GM12865 (cell line): ENCODE measurements at regions not wholly inside any gene's neighbourhood (a gene's known extent, or its start where the extent isn't known, plus 50 kb on each side); places are given as distances from the start of the nearest gene placed in this dataset.

Source experiments
- DNase-seq: peaks from one replicate; pipeline ENCODE4 v3.0.0; 2010; ENCODE audit warnings: low read depth
- H3K4me3 ChIP-seq: 2 replicates; pipeline ENCODE4 v1.5.1; 2011; ENCODE audit warnings: mild to moderate bottlenecking, low read depth, low read length, control low read depth
- TF ChIP-seq, protein P1 (sequence below): IDR thresholded peaks from 2 replicates; pipeline ENCODE4 v1.5.1; 2011; ENCODE audit warnings: low read length, control low read depth, low read depth, inconsistent platforms; ENCODE audit not compliant: insufficient read depth; ENCODE audit errors: missing control alignments

DNA sequence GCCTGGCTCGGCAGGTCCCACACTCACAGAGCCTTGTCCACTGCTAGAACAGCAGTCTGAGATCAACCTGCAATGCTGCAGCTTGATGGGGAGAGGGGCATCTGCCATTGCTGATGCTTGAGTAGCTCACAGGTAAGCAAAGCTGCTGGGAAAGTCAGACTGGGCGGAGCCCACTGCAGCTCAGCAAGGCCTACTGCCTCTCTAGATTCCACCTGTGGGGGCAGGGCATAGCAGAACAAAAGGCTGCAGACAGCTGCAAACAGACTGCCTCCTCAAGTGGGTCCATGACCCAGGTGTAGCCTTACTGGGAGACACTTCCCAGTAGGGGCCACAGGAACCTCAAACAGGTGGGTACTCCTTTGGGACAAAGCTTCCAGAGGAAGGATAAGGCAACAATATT lies 110.6 kb upstream of the ADAMTS3 start:
- TF ChIP-seq, protein P1, sequence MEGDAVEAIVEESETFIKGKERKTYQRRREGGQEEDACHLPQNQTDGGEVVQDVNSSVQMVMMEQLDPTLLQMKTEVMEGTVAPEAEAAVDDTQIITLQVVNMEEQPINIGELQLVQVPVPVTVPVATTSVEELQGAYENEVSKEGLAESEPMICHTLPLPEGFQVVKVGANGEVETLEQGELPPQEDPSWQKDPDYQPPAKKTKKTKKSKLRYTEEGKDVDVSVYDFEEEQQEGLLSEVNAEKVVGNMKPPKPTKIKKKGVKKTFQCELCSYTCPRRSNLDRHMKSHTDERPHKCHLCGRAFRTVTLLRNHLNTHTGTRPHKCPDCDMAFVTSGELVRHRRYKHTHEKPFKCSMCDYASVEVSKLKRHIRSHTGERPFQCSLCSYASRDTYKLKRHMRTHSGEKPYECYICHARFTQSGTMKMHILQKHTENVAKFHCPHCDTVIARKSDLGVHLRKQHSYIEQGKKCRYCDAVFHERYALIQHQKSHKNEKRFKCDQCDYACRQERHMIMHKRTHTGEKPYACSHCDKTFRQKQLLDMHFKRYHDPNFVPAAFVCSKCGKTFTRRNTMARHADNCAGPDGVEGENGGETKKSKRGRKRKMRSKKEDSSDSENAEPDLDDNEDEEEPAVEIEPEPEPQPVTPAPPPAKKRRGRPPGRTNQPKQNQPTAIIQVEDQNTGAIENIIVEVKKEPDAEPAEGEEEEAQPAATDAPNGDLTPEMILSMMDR: no peak
- H3K4me3 ChIP-seq: no peak overlapping the region
- no peak for DNase-seq

DNA sequence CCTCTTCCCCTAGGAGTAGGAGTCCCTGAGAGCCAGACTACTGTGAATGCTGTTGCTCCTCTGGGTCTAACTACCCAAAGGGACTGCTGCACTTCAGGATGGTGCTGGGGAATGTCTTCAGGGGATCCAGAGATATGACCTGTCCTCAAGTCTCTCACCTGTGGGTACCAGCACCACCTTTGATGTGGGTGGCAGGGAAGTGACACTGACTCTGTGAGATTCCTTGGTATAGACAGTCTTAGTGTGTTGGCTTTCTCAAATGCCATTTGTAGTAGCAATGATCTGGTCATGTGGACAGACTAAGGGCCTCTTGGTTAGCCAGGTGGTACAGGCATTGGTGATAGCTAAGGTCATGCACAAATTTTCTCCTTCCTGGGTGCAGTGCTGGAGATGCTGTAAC lies 108.9 kb upstream of the ADAMTS3 start:
- no peak overlapping the region for H3K4me3 ChIP-seq
- DNase-seq: no peak
- TF ChIP-seq, protein P1: no peak

DNA sequence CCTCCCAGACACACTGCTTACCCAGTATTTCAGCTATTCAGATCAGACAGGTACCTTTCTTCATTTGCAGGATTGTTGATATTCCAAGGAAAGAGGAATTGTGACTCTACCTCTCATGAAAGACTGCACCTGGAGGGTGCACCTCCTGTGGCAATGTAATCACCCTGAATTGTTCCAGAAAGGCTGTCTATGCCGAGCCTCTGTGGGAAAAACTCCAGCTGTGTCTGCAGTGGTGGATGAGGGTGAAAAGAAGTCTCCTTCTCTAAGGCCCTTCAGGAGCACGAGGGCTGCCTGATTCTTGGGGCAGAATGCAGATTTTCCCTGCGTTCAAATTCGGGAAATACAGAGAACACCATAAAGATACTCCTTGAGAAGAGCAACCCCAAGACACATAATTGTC lies 108.2 kb upstream of the ADAMTS3 start:
- TF ChIP-seq, protein P1: no peak
- no peak overlapping the region for H3K4me3 ChIP-seq
- no peak for DNase-seq

DNA sequence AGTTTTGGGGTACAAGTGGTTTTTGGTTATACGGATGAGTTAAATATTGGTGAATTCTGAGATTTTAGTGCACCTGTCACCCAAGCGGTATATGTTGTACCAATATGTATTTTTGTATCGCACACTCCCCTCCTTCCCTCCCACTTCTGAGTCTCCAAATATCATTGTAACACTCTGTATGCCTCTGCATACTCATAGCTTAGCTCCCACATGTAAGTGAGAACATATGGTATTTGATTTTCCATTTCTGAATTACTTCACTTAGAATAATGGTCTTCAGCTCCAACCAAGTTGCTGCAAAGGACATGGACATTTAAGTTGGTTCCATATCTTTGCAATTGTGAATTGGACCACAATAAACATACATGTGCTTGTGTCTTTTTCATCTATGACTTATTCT lies 103.0 kb upstream of the ADAMTS3 start:
- H3K4me3 ChIP-seq: no peak overlapping the region
- TF ChIP-seq, protein P1: no peak

DNA sequence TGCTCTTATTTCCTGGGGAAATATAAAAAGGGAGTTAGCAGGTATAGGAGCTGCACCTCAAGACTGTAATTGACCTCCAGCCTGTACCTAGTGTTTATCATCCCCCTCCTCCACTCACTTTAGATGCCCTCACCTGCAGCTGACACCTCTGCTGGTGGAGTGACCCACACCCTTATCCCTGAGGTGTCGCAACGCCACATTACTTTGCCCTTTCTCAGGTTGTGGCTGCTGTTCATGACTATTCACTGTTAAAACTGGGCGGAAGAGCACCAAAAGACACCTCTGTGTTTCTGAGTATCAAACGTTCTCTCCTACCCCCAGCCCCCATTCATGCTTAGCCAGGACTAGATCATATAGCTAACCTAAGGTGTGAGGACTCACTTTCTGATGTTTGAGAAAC lies 101.5 kb upstream of the ADAMTS3 start:
- no peak for DNase-seq
- H3K4me3 ChIP-seq: no peak overlapping the region
- TF ChIP-seq, protein P1: no peak

More for the DNA sequence above, 103.0 kb upstream of the ADAMTS3 start:
- DNase-seq: no peak

DNA sequence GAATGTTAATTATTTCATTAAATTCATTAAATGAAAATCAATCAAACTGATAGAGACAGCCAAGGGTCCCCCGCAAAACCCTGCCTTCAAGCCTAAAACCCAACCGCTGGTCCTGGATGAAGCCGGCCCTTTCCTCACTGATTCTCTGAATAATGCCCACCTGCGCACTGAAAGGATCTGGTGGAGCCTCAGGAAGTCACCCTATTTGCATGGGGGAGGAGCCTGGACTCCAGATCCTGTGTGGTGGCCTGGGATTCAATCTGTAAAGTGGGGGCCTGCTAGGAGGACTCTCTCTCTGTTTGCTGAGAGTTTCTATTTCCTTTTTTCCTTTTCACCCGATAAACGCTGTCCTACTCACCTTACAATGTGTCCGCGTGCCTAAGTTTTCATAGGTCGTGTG lies 97.9 kb upstream of the ADAMTS3 start:
- TF ChIP-seq, protein P1: no peak
- no peak overlapping the region for H3K4me3 ChIP-seq

DNA sequence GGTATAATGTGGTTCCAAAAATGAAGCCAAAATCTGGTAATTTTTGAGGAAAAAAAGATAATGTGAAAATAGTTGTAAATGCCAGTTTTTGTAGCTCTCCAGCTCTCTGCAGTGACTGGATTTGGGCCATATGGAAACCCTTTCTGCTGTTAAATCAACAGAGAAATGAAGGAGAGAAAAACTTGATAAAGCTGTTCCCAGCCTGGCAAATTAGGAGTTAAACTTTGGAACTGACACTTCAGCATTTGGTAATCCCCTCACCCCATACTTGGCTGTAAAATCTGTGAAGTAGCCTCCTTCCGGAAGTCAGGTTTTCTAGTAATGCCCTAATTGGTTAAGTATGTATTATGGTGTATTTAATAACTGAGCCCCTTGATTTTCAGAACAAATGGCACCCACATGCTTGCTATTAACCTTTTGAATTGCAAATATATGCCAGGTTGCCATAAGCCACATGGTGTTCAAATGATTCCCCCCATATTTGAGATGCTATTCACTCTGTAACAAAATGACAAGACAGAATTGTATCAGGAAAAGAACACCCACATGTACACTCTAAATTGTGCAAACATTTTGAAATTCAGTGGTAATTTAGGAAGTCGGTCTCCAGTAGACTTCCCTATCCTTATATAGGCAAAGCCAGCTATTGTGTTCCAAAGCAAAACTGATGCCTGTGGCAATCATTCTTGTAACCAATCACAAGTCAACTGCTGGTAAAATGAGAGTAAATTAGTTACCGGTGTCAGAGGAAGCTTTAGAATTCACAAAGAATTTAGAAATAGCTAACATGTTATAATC lies 96.3 kb upstream of the ADAMTS3 start:
- TF ChIP-seq, protein P1: no peak
- DNase-seq: no peak
- H3K4me3 ChIP-seq: no peak overlapping the region

More for the DNA sequence above, 97.9 kb upstream of the ADAMTS3 start:
- no peak for DNase-seq
